ENCODE measurements at regions not wholly inside any gene's neighbourhood (a gene's known extent, or its start where the extent isn't known, plus 50 kb on each side); places are given as distances from the start of the nearest gene placed in this dataset.

- Histone ChIP-seq H3K36me3 (no peaks in the 10 kb centered on the region), H3K4me3 (no peak overlapping the region), H3K4me1 (no peaks in the 10 kb centered on the region), H3K27me3 (peaks cover 0 to 10% (median 0%) of the 10 kb centered on the region in 9 donors), H3K27ac (no peak overlapping the region), H3K9me3 (peaks cover 0 to 16% (median 4%) of the 10 kb centered on the region in 12 donors)
- DNase-seq (no peak), ATAC-seq (no peak)
- intact Hi-C loops (cut with DNase I) = no loop called here
- TF ChIP-seq CTCF (IDR thresholded peaks at IDR 0.05) = no peak
- no peak for TF ChIP-seq POLR2A (IDR thresholded peaks at IDR 0.05)
- WGBS, 4 donors = 81 to 92% (median 85%) methylated on average over 3 of the region's 3 CpGs
These were observed 151.9 kb upstream of the PRNP start for GRCh38 chr20:4534315-4534714.

GRCh38 chr20:4533368-4534133 lies 152.7 kb upstream of the PRNP start:
- intact Hi-C loops (cut with DNase I) = no loop called here
- DNase-seq = no peak
- no peak for ATAC-seq
- H3K9me3 ChIP-seq = peaks cover 0 to 24% (median 7%) of the 10 kb centered on the region in 12 donors
- peaks cover 0 to 10% (median 0%) of the 10 kb centered on the region in 9 donors for H3K27me3 ChIP-seq
- no peaks in the 10 kb centered on the region for H3K4me1 ChIP-seq
- no peak for TF ChIP-seq CTCF (IDR thresholded peaks at IDR 0.05)
- no peak for TF ChIP-seq POLR2A (IDR thresholded peaks at IDR 0.05)
- no peaks in the 10 kb centered on the region for H3K36me3 ChIP-seq
- H3K4me3 ChIP-seq = no peak overlapping the region
- no peak overlapping the region for H3K27ac ChIP-seq
- WGBS, 4 donors = 68 to 77% (median 75%) methylated on average over 10 of the region's 10 CpGs

GRCh38 chr20:4532772-4533171 lies 153.5 kb upstream of the PRNP start:
- Histone ChIP-seq H3K36me3 (no peaks in the 10 kb centered on the region), H3K4me3 (no peak overlapping the region), H3K9me3 (peaks cover 0 to 28% (median 8%) of the 10 kb centered on the region in 12 donors), H3K27ac (no peak overlapping the region), H3K27me3 (peaks cover 0 to 10% (median 0%) of the 10 kb centered on the region in 9 donors), H3K4me1 (no peaks in the 10 kb centered on the region)
- TF ChIP-seq POLR2A (IDR thresholded peaks at IDR 0.05) (no peak), CTCF (IDR thresholded peaks at IDR 0.05) (no peak)
- 63 to 76% (median 65%) methylated on average over 1 of the region's 1 CpG for WGBS, 4 donors
- ATAC-seq (no peak), DNase-seq (no peak)
- intact Hi-C loops (cut with DNase I) = no loop called here

GRCh38 chr20:4524792-4525191 lies 161.5 kb upstream of the PRNP start:
- Histone ChIP-seq H3K27me3 (no peaks in the 10 kb centered on the region), H3K4me3 (no peak overlapping the region), H3K36me3 (no peaks in the 10 kb centered on the region), H3K27ac (no peak overlapping the region), H3K9me3 (peaks cover 0 to 22% (median 3%) of the 10 kb centered on the region in 12 donors), H3K4me1 (no peaks in the 10 kb centered on the region)
- DNase-seq (no peak), ATAC-seq (no peak)
- TF ChIP-seq CTCF (IDR thresholded peaks at IDR 0.05) (no peak), POLR2A (IDR thresholded peaks at IDR 0.05) (no peak)
- intact Hi-C loops (cut with DNase I) = no loop called here
- 53 to 69% (median 66%) methylated on average over 1 of the region's 1 CpG for WGBS, 4 donors
